PC-3 (cell line): ENCODE measurements at regions not wholly inside any gene's neighbourhood (a gene's known extent, or its start where the extent isn't known, plus 50 kb on each side); places are given as distances from the start of the nearest gene placed in this dataset.

Experiments
- ATAC-seq: fragments of 200-7000 bp; cut with Tn5 transposase; 2 replicates; pipeline ENCODE4 v1.9.1; 2020; ENCODE audit warnings: mild to moderate bottlenecking, moderate library complexity
- BruUV-seq: library from RNA; stranded (reverse); fragments of 400-500 nt; replicated peaks from 2 replicates; lab custom pipeline; 2021; lab: Mats Ljungman, UMichigan
- CTCF ChIA-PET: fragments of 300-600 bp; sonication (Branson Sonifier 250); formaldehyde crosslinking; loops from one replicate; lab custom pipeline; 2022; ENCODE audit warnings: antibody characterized with exemption; lab: Charles Lee
- POLR2A ChIA-PET: fragments of 300-600 bp; sonication (Branson Sonifier 250); formaldehyde crosslinking; loops from one replicate; lab custom pipeline; 2022; ENCODE audit warnings: antibody characterized with exemption; ENCODE audit not compliant: unreplicated experiment; lab: Charles Lee
- DNase-seq: peaks from one replicate; pipeline ENCODE4 v3.0.0-alpha.2; 2015
- H2AFZ ChIP-seq: fragments of 300-600 bp; sonication (generic); 2 replicates; pipeline ENCODE4 v1.6.0; 2016; ENCODE audit warnings: antibody characterized with exemption, low read length
- H3F3A ChIP-seq: fragments of 300-600 bp; sonication (generic); one replicate; pipeline ENCODE4 v1.6.0; 2017; ENCODE audit warnings: antibody characterized with exemption, low read length, control low read depth, mild to moderate bottlenecking; ENCODE audit not compliant: unreplicated experiment
- H3K27ac ChIP-seq: fragments of 300-600 bp; sonication (generic); 2 replicates; pipeline ENCODE4 v1.5.1; 2016; ENCODE audit warnings: mild to moderate bottlenecking, low read length
- H3K27me3 ChIP-seq: fragments of 300-600 bp; sonication (generic); 2 replicates; pipeline ENCODE4 v1.6.1; 2016; ENCODE audit warnings: low read length, mixed read lengths
- H3K36me3 ChIP-seq: fragments of 300-600 bp; sonication (generic); 2 replicates; pipeline ENCODE4 v1.6.1; 2016; ENCODE audit warnings: low read depth, mixed run types, low read length, mixed read lengths
- H3K4me1 ChIP-seq: fragments of 300-600 bp; sonication (generic); 2 replicates; pipeline ENCODE4 v1.5.1; 2016; ENCODE audit warnings: low read length; ENCODE audit not compliant: insufficient read depth
- H3K4me2 ChIP-seq: fragments of 300-600 bp; sonication (generic); 2 replicates; pipeline ENCODE4 v1.6.0; 2016; ENCODE audit warnings: low read length
- H3K4me3 ChIP-seq: fragments of 300-600 bp; sonication (generic); 2 replicates; pipeline ENCODE4 v1.5.1; 2016; ENCODE audit warnings: mild to moderate bottlenecking, low read length, mixed read lengths
- H3K79me2 ChIP-seq: fragments of 300-600 bp; sonication (generic); 2 replicates; pipeline ENCODE4 v1.6.1; 2017; ENCODE audit warnings: low read length, mixed read lengths
- H3K9ac ChIP-seq: fragments of 300-600 bp; sonication (generic); 2 replicates; pipeline ENCODE4 v1.6.0; 2016; ENCODE audit warnings: mild to moderate bottlenecking, low read length
- H3K9me2 ChIP-seq: fragments of 300-600 bp; sonication (generic); replicated peaks from 2 replicates; pipeline ENCODE4 v1.6.1; 2016; ENCODE audit warnings: mixed run types, low read length, mixed read lengths
- H3K9me3 ChIP-seq: fragments of 300-600 bp; sonication (generic); 2 replicates; pipeline ENCODE4 v1.6.1; 2016; ENCODE audit warnings: low read length, mixed read lengths
- H4K20me1 ChIP-seq: fragments of 300-600 bp; sonication (generic); 2 replicates; pipeline ENCODE4 v1.6.1; 2016; ENCODE audit warnings: low read length, mixed read lengths
- EZH2 ChIP-seq: fragments of 300-600 bp; sonication (generic); IDR thresholded peaks from one replicate; pipeline ENCODE4 v1.6.1; 2017; ENCODE audit warnings: antibody characterized with exemption, mild to moderate bottlenecking, low read length; ENCODE audit not compliant: unreplicated experiment
- EZH2phosphoT487 ChIP-seq: fragments of 300-600 bp; sonication (generic); IDR thresholded peaks from 2 replicates; pipeline ENCODE4 v1.6.1; 2018; ENCODE audit warnings: mild to moderate bottlenecking, antibody characterized with exemption, low read length, borderline replicate concordance
- intact Hi-C: fragments of 100-400 bp; cut with micrococcal nuclease; formaldehyde crosslinking; loops from 2 replicates; pipeline ENCODE4 v1.9.0; 2023
- TF ChIP-seq, protein P1 (sequence below): fragments of 300-600 bp; sonication (generic); conservative IDR thresholded peaks from 2 replicates; pipeline ENCODE4 v1.5.1; 2017; ENCODE audit warnings: antibody characterized with exemption, low read depth, mild to moderate bottlenecking, low read length

- no peaks in the 10 kb centered on the region for H3K36me3 ChIP-seq
- ChIA-PET POLR2A (no interaction called here), CTCF (no interaction called here)
- no peaks in the 10 kb centered on the region for H3K79me2 ChIP-seq
- H3K4me3 ChIP-seq, result no peak overlapping the region
- BruUV-seq, result no TSS peak
- intact Hi-C loops, result no loop called here
- H3K9ac ChIP-seq, result no peak overlapping the region
- H3K27ac ChIP-seq, result no peak overlapping the region
- H3K27me3 ChIP-seq, result no peaks in the 10 kb centered on the region; the same call in 1 of the 2 replicates
- no peaks in the 10 kb centered on the region for H3K9me2 ChIP-seq
- H3K4me1 ChIP-seq, result no peaks in the 10 kb centered on the region
- ATAC-seq, result no peak
- no peaks in the 10 kb centered on the region for H4K20me1 ChIP-seq
- no peak overlapping the region for H3K4me2 ChIP-seq
- no peaks in the 10 kb centered on the region for H3K9me3 ChIP-seq
- no peaks in the 10 kb centered on the region for H3F3A ChIP-seq
- TF ChIP-seq EZH2 (no peak), EZH2phosphoT487 (no peak)
- TF ChIP-seq, protein P1, sequence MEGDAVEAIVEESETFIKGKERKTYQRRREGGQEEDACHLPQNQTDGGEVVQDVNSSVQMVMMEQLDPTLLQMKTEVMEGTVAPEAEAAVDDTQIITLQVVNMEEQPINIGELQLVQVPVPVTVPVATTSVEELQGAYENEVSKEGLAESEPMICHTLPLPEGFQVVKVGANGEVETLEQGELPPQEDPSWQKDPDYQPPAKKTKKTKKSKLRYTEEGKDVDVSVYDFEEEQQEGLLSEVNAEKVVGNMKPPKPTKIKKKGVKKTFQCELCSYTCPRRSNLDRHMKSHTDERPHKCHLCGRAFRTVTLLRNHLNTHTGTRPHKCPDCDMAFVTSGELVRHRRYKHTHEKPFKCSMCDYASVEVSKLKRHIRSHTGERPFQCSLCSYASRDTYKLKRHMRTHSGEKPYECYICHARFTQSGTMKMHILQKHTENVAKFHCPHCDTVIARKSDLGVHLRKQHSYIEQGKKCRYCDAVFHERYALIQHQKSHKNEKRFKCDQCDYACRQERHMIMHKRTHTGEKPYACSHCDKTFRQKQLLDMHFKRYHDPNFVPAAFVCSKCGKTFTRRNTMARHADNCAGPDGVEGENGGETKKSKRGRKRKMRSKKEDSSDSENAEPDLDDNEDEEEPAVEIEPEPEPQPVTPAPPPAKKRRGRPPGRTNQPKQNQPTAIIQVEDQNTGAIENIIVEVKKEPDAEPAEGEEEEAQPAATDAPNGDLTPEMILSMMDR, result no peak
- no peak for DNase-seq
- H2AFZ ChIP-seq, result no peak overlapping the region
These were observed 148.0 kb downstream of the ASB1 start for GRCh38 chr2:238574490-238575271.

- H3K4me3 ChIP-seq, result no peak overlapping the region
- ChIA-PET CTCF (no interaction called here), POLR2A (no interaction called here)
These were observed 149.9 kb downstream of the ASB1 start for GRCh38 chr2:238576674-238577073.

More at GRCh38 chr2:238576674-238577073, 149.9 kb downstream of the ASB1 start:
- no peaks in the 10 kb centered on the region for H3K79me2 ChIP-seq
- H3K36me3 ChIP-seq, result no peaks in the 10 kb centered on the region
- no peaks in the 10 kb centered on the region for H3K4me1 ChIP-seq
- H3K27ac ChIP-seq, result no peak overlapping the region
- H3F3A ChIP-seq, result no peaks in the 10 kb centered on the region
- no peaks in the 10 kb centered on the region for H3K9me3 ChIP-seq
- ATAC-seq (no peak), DNase-seq (no peak)
- no peaks in the 10 kb centered on the region; the same call in 1 of the 2 replicates for H3K27me3 ChIP-seq
- TF ChIP-seq EZH2 (no peak), EZH2phosphoT487 (no peak)
- TF ChIP-seq, protein P1, result no peak
- no peak overlapping the region for H2AFZ ChIP-seq
- no peak overlapping the region for H3K9ac ChIP-seq
- H3K4me2 ChIP-seq, result no peak overlapping the region
- no peaks in the 10 kb centered on the region for H3K9me2 ChIP-seq
- intact Hi-C loops, result no loop called here
- no peaks in the 10 kb centered on the region for H4K20me1 ChIP-seq
- no TSS peak for BruUV-seq
